GM12878 (cell line): ENCODE measurements at regions not wholly inside any gene's neighbourhood (a gene's known extent, or its start where the extent isn't known, plus 50 kb on each side); places are given as distances from the start of the nearest gene placed in this dataset.

Experiments used
- ATAC-seq: fragments of 200-7000 bp; cut with Tn5 transposase; 3 replicates; pipeline ENCODE4 v1.9.1; 2020; ENCODE audit warnings: mild to moderate bottlenecking, moderate library complexity
- BruUV-seq: library from RNA; stranded (reverse); fragments of 400-500 nt; replicated peaks from 2 replicates; lab custom pipeline; 2021; lab: Mats Ljungman, UMichigan
- CTCF ChIA-PET: fragments of 300-600 bp; sonication (Branson Sonifier 250); formaldehyde crosslinking; extraction: SDS; loops from one replicate; lab custom pipeline; 2021; ENCODE audit warnings: inconsistent platforms; lab: Yijun Ruan, JAX
- POLR2A ChIA-PET: fragments of 350-600 bp; formaldehyde crosslinking; extraction: SDS; loops from one replicate; lab custom pipeline; 2021; ENCODE audit warnings: inconsistent platforms; lab: Charles Lee
- RAD21 ChIA-PET: fragments of 300-600 bp; sonication (Branson Sonifier 250); formaldehyde crosslinking; loops from one replicate; lab custom pipeline; 2023; ENCODE audit warnings: antibody characterized with exemption; ENCODE audit not compliant: unreplicated experiment; lab: Charles Lee
- SMC1A ChIA-PET: fragments of 300-600 bp; sonication (Branson Sonifier 250); formaldehyde crosslinking; loops from one replicate; lab custom pipeline; 2023; ENCODE audit not compliant: unreplicated experiment, uncharacterized antibody; lab: Charles Lee
- DNase-seq: peaks from one replicate; pipeline ENCODE4 v3.0.0-alpha.2; 2011; ENCODE audit warnings: low read depth, low spot score
- FAIRE-seq: peaks from 3 replicates; lab custom pipeline; 2011; peaks lifted over from hg19 to GRCh38; lab: Jason Lieb, UNC
- H2AFZ ChIP-seq: 2 replicates; pipeline ENCODE4 v1.6.0; 2011; ENCODE audit warnings: low read depth, low read length, control low read depth; ENCODE audit not compliant: control insufficient read depth
- H3K27ac ChIP-seq: 2 replicates; pipeline ENCODE4 v1.5.1; 2011; ENCODE audit warnings: control low read depth; ENCODE audit not compliant: control insufficient read depth, insufficient read depth
- H3K27me3 ChIP-seq, 2 experiments: replicated peaks in 1 of 2; 2 replicates each; pipeline versions ENCODE4 v1.6.0 to v1.6.1; 2011; ENCODE audit warnings: low read length in 1 of 2; ENCODE audit not compliant: control insufficient read depth in 2 of 2, insufficient read depth in 2 of 2
- H3K36me3 ChIP-seq, 2 experiments: 2 replicates each; pipeline ENCODE4 v1.5.1; 2011; ENCODE audit warnings: low read length in 1 of 2; ENCODE audit not compliant: control insufficient read depth in 2 of 2, insufficient read depth in 2 of 2
- H3K4me1 ChIP-seq: 2 replicates; pipeline ENCODE4 v1.6.1; 2011; ENCODE audit warnings: mild to moderate bottlenecking, low read length, moderate library complexity, mixed read lengths; ENCODE audit not compliant: control insufficient read depth, insufficient read depth
- H3K4me2 ChIP-seq: 2 replicates; pipeline ENCODE4 v1.6.0; 2011; ENCODE audit warnings: control low read depth; ENCODE audit not compliant: control insufficient read depth, insufficient read depth
- H3K4me3 ChIP-seq: fragments of 200-600 bp; sonication (generic); 2 replicates; pipeline ENCODE4 v1.5.1; 2016
- H3K79me2 ChIP-seq: 2 replicates; pipeline ENCODE4 v1.6.0; 2011; ENCODE audit warnings: low read length; ENCODE audit not compliant: control insufficient read depth, insufficient read depth
- H3K9ac ChIP-seq: 2 replicates; pipeline ENCODE4 v1.8.0; 2011; ENCODE audit warnings: low read length, control low read depth, mixed read lengths; ENCODE audit not compliant: control insufficient read depth, insufficient read depth
- H3K9me3 ChIP-seq: replicated peaks from 3 replicates; pipeline ENCODE4 v1.5.1; 2011; ENCODE audit warnings: mild to moderate bottlenecking, low read length; ENCODE audit not compliant: control insufficient read depth, insufficient read depth
- H4K20me1 ChIP-seq: 2 replicates; pipeline ENCODE4 v1.6.0; 2011; ENCODE audit not compliant: control insufficient read depth, insufficient read depth
- ASH2L ChIP-seq: fragments of 300-600, 200-600 bp; sonication (generic); IDR thresholded peaks from 2 replicates; pipeline ENCODE4 v1.6.1; 2017; ENCODE audit warnings: low read depth, mild to moderate bottlenecking, borderline replicate concordance
- ATF7 ChIP-seq: fragments of 450-650 bp; IDR thresholded peaks from 2 replicates; pipeline ENCODE4 v1.6.1; 2016; ENCODE audit warnings: low read depth, mild to moderate bottlenecking
- CEBPB ChIP-seq, 2 experiments: fragments of 150-350 bp in 1 of 2; IDR thresholded peaks; 2 replicates each; pipeline ENCODE4 v1.6.1; 2012 to 2014; ENCODE audit warnings: low read depth in 2 of 2, low read length in 2 of 2, borderline replicate concordance in 1 of 2, inconsistent platforms in 1 of 2
- CEBPZ ChIP-seq: fragments of 150-350 bp; IDR thresholded peaks from 2 replicates; pipeline ENCODE4 v1.6.1; 2016; ENCODE audit warnings: low read depth, low read length
- CHD2 ChIP-seq: IDR thresholded peaks from 2 replicates; pipeline ENCODE4 v1.6.1; 2011; ENCODE audit warnings: low read depth, low read length, improper control_type of control experiment, borderline replicate concordance
- EZH2 ChIP-seq: IDR thresholded peaks from 2 replicates; pipeline ENCODE4 v1.6.1; 2012; ENCODE audit warnings: low read depth, mild to moderate bottlenecking, control low read depth, inconsistent platforms, low read length, borderline replicate concordance; ENCODE audit not compliant: control insufficient read depth
- IKZF2 ChIP-seq, 2 experiments: fragments of 450-650 bp; IDR thresholded peaks; 2 replicates each; pipeline ENCODE4 v1.6.1; 2017; ENCODE audit warnings: mild to moderate bottlenecking in 2 of 2, moderate library complexity in 2 of 2
- JUND ChIP-seq: IDR thresholded peaks from 2 replicates; pipeline ENCODE4 v1.6.1; 2012; ENCODE audit warnings: low read depth, mild to moderate bottlenecking, low read length, improper control_type of control experiment, moderate library complexity
- MLLT1 ChIP-seq: fragments of 450-650 bp; IDR thresholded peaks from 2 replicates; pipeline ENCODE4 v1.6.1; 2016; ENCODE audit warnings: mild to moderate bottlenecking
- NFXL1 ChIP-seq: fragments of 450-650 bp; IDR thresholded peaks from 2 replicates; pipeline ENCODE4 v1.6.1; 2017; ENCODE audit warnings: antibody characterized with exemption, mild to moderate bottlenecking, borderline replicate concordance
- NFYA ChIP-seq: IDR thresholded peaks from 2 replicates; pipeline ENCODE4 v1.6.1; 2011; ENCODE audit warnings: low read depth, mild to moderate bottlenecking, low read length, improper control_type of control experiment, borderline replicate concordance
- NR2C1 ChIP-seq: fragments of 450-650 bp; IDR thresholded peaks from 2 replicates; pipeline ENCODE4 v1.6.1; 2017; ENCODE audit warnings: antibody characterized with exemption, mild to moderate bottlenecking, moderate library complexity
- NR2F1 ChIP-seq: fragments of 450-650 bp; conservative IDR thresholded peaks from 2 replicates; pipeline ENCODE4 v1.6.1; 2017; ENCODE audit warnings: mild to moderate bottlenecking
- SMAD5 ChIP-seq: IDR thresholded peaks from 2 replicates; pipeline ENCODE4 v1.6.1; 2016; ENCODE audit warnings: antibody characterized with exemption, low read depth
- STAT1 ChIP-seq: fragments of 450-650 bp; conservative IDR thresholded peaks from 2 replicates; pipeline ENCODE4 v1.6.1; 2014; ENCODE audit warnings: antibody characterized with exemption, mild to moderate bottlenecking
- SUZ12 ChIP-seq: fragments of 200-600 bp; sonication (generic); IDR thresholded peaks from one replicate; pipeline ENCODE4 v1.6.1; 2018; ENCODE audit warnings: antibody characterized with exemption, mild to moderate bottlenecking; ENCODE audit not compliant: unreplicated experiment
- YBX1 ChIP-seq: fragments of 450-650 bp; IDR thresholded peaks from 2 replicates; pipeline ENCODE4 v1.6.1; 2016; ENCODE audit warnings: antibody characterized with exemption
- WGBS: methylation state at CpG from one replicate; pipeline ENCODE4 v1.1.6; 2016; ENCODE audit warnings: low lambda C conversion rate; ENCODE audit not compliant: insufficient replicate concordance, insufficient coverage; ENCODE audit errors: missing lambda C conversion rate; 5-methylcytosine and 5-hydroxymethylcytosine counted together
- in situ Hi-C: fragments of 300-500 bp; cut with MboI; formaldehyde crosslinking; loops from 9 replicates; pipeline ENCODE4 v1.14.3; 2018; ENCODE audit warnings: mixed read lengths
- intact Hi-C: fragments of 100-400 bp; cut with micrococcal nuclease; formaldehyde crosslinking; loops from one replicate; pipeline ENCODE4 v1.14.2; 2022; ENCODE audit not compliant: unreplicated experiment

GRCh38 chr15:96072821-96073220, 257.7 kb upstream of the NR2F2 start:
- no peak for FAIRE-seq

GRCh38 chr15:96073908-96074307, 256.6 kb upstream of the NR2F2 start:
- H3K36me3 ChIP-seq: no peaks in the 10 kb centered on the region
- FAIRE-seq: no peak
- H2AFZ ChIP-seq: no peak overlapping the region
- no TSS peak for BruUV-seq
- H3K4me3 ChIP-seq: no peak overlapping the region
- ChIA-PET SMC1A (interaction anchor here (1.0 to 1.4 kb wide), 4 partner anchors 16 to 228 kb away, joined by 3 read pairs; no protein-coding TSS in a partner anchor), POLR2A (no interaction called here), CTCF (interaction anchor here (3.1 kb wide), 1 partner anchor 10 kb away, joined by 7 read pairs; no protein-coding TSS in a partner anchor), RAD21 (no interaction called here)
- H3K27me3 ChIP-seq: no peaks in the 10 kb centered on the region
- in situ Hi-C loops (no loop called here), intact Hi-C loops (no loop called here)
- H3K79me2 ChIP-seq: no peaks in the 10 kb centered on the region
- no peaks in the 10 kb centered on the region for H3K4me1 ChIP-seq
- DNase-seq: no peak
- no peaks in the 10 kb centered on the region for H3K9me3 ChIP-seq
- no peak overlapping the region for H3K4me2 ChIP-seq
- H3K9ac ChIP-seq: no peak overlapping the region
- no peak for ATAC-seq
- no peak overlapping the region for H3K27ac ChIP-seq
- no peaks in the 10 kb centered on the region for H4K20me1 ChIP-seq
- 65% methylated on average over 4 of the region's 4 CpGs for WGBS
- TF ChIP-seq NR2C1 (no peak), SMAD5 (no peak), NFXL1 (no peak), ATF7 (no peak), CEBPZ (no peak), STAT1 (no peak), NR2F1 (no peak), MLLT1 (no peak)

More at GRCh38 chr15:96072821-96073220, 257.7 kb upstream of the NR2F2 start:
- H3K9ac ChIP-seq: no peak overlapping the region
- TF ChIP-seq NFXL1 (no peak), SUZ12 (no peak), ATF7 (no peak), IKZF2 (IDR thresholded peaks at IDR 0.05) (no peak), NFYA (no peak), CHD2 (no peak), JUND (no peak), EZH2 (no peak), CEBPB (IDR thresholded peaks at IDR 0.05; ENCODE audit: borderline replicate concordance in 1 of 2, low read depth in 2 of 2, low read length in 2 of 2) (no peak), SMAD5 (no peak), ASH2L (no peak), YBX1 (no peak)
- TF ChIP-seq, all 136 proteins: peak for 0
- 0% methylated on average over 2 of the region's 2 CpGs for WGBS
- no peak overlapping the region for H3K4me3 ChIP-seq
- SMC1A ChIA-PET: interaction anchor here (1.0 to 1.4 kb wide), 4 partner anchors 15 to 229 kb away, joined by 3 read pairs; no protein-coding TSS in a partner anchor
- POLR2A ChIA-PET: no interaction called here
- BruUV-seq: no TSS peak
- in situ Hi-C loops (no loop called here), intact Hi-C loops (no loop called here)
- H4K20me1 ChIP-seq: no peaks in the 10 kb centered on the region
- H3K36me3 ChIP-seq: no peaks in the 10 kb centered on the region
- ATAC-seq (no peak), DNase-seq (no peak)
- H3K27me3 ChIP-seq: no peaks in the 10 kb centered on the region
- H3K4me2 ChIP-seq: no peak overlapping the region
- RAD21 ChIA-PET: no interaction called here
- H3K4me1 ChIP-seq: no peaks in the 10 kb centered on the region
- H3K79me2 ChIP-seq: no peaks in the 10 kb centered on the region
- H3K27ac ChIP-seq: no peak overlapping the region
- no peaks in the 10 kb centered on the region for H3K9me3 ChIP-seq
- no peak overlapping the region for H2AFZ ChIP-seq
- CTCF ChIA-PET: interaction anchor here (3.1 kb wide), 1 partner anchor 11 kb away, joined by 7 read pairs; no protein-coding TSS in a partner anchor
